SIG-M5 treated with dmso at 0.1 percent for 504 hours (cell line): ENCODE measurements at regions not wholly inside any gene's neighbourhood (a gene's known extent, or its start where the extent isn't known, plus 50 kb on each side); places are given as distances from the start of the nearest gene placed in this dataset.

Experiments
- DNase-seq: peaks from one replicate; lab custom pipeline; 2025; ENCODE audit not compliant: unreplicated experiment; lab: John Stamatoyannopoulos, UW

GRCh38 chr4:125994024-125994423, 679.3 kb downstream of the FAT4 start:
- no peak for DNase-seq

GRCh38 chr4:125994430-125994829, 679.7 kb downstream of the FAT4 start:
- no peak for DNase-seq

- DNase-seq: no peak
Measured at GRCh38 chr4:126004941-126005340, 690.2 kb downstream of the FAT4 start.

GRCh38 chr4:126007142-126007541, 692.4 kb downstream of the FAT4 start:
- DNase-seq: no peak

- no peak for DNase-seq
Measured at GRCh38 chr4:126012691-126013290, 698.0 kb downstream of the FAT4 start.

GRCh38 chr4:126018274-126018673, 703.5 kb downstream of the FAT4 start:
- DNase-seq: no peak

- no peak for DNase-seq
Measured at GRCh38 chr4:126023896-126024295, 709.1 kb downstream of the FAT4 start.

- no peak for DNase-seq
Measured at GRCh38 chr4:126027601-126028000, 712.8 kb downstream of the FAT4 start.

GRCh38 chr4:126028876-126029275, 714.1 kb downstream of the FAT4 start:
- DNase-seq: no peak

- DNase-seq: no peak
Measured at GRCh38 chr4:126037231-126037630, 722.5 kb downstream of the FAT4 start.

- no peak for DNase-seq
Measured at GRCh38 chr4:126038502-126039144, 723.9 kb downstream of the FAT4 start.

- no peak for DNase-seq
Measured at GRCh38 chr4:126046081-126046614, 731.4 kb downstream of the FAT4 start.

- DNase-seq: no peak
Measured at GRCh38 chr4:126047114-126047513, 732.4 kb downstream of the FAT4 start.

- DNase-seq: no peak
Measured at GRCh38 chr4:126051689-126052424, 737.1 kb downstream of the FAT4 start.

GRCh38 chr4:126056116-126056650, 741.4 kb downstream of the FAT4 start:
- DNase-seq: no peak

GRCh38 chr4:126057371-126057770, 742.6 kb downstream of the FAT4 start:
- DNase-seq: no peak

GRCh38 chr4:126058596-126058995, 743.8 kb downstream of the FAT4 start:
- no peak for DNase-seq

- no peak for DNase-seq
Measured at GRCh38 chr4:126061655-126062054, 746.9 kb downstream of the FAT4 start.

GRCh38 chr4:126065016-126065415, 750.3 kb downstream of the FAT4 start:
- no peak for DNase-seq

- no peak for DNase-seq
Measured at GRCh38 chr4:126071346-126072333, 756.9 kb downstream of the FAT4 start.

GRCh38 chr4:126081336-126081735, 766.6 kb downstream of the FAT4 start:
- DNase-seq: no peak
